B cell (primary cell): ENCODE measurements at regions not wholly inside any gene's neighbourhood (a gene's known extent, or its start where the extent isn't known, plus 50 kb on each side); places are given as distances from the start of the nearest gene placed in this dataset.

Source experiments
- ATAC-seq: fragments of 200-7000 bp; cut with Tn5 transposase; one replicate; pipeline ENCODE4 v1.10.0; 2021; ENCODE audit warnings: low read depth, mild to moderate bottlenecking, moderate number of reproducible peaks, moderate library complexity
- CTCF ChIA-PET: fragments of 350-600 bp; sonication (Branson Sonifier 250); formaldehyde crosslinking; loops from one replicate; lab custom pipeline; 2021; ENCODE audit warnings: antibody characterized with exemption, inconsistent platforms; lab: Charles Lee
- POLR2A ChIA-PET: fragments of 350-600 bp; sonication (Branson Sonifier 250); formaldehyde crosslinking; loops from one replicate; lab custom pipeline; 2021; ENCODE audit warnings: antibody characterized with exemption; lab: Charles Lee
- DNase-seq: peaks from one replicate; pipeline ENCODE4 v3.0.0; 2013
- H2AFZ ChIP-seq: 2 replicates; pipeline ENCODE4 v1.6.1; 2012; ENCODE audit warnings: mild to moderate bottlenecking, low read depth, low read length; ENCODE audit not compliant: insufficient read depth, poor library complexity, severe bottlenecking
- H3K27ac ChIP-seq, 2 donors: 1 replicate in 1 of 2; 2 replicates in 1 of 2; pipeline ENCODE4 v1.5.1; 2012 to 2013; ENCODE audit warnings: low read length in 2 of 2, mild to moderate bottlenecking in 2 of 2, moderate library complexity in 1 of 2
- H3K27me3 ChIP-seq, 4 experiments: fragments of 200-600 bp in 1 of 4; sonication (generic) in 1 of 4; replicated peaks in 1 of 4; 1 replicate in 2 of 4; 2 replicates in 2 of 4; pipeline versions ENCODE4 v1.6.1 to v1.7.0; 2013 to 2016; ENCODE audit warnings: low read length in 3 of 4, mild to moderate bottlenecking in 2 of 4, mixed read lengths in 1 of 4, moderate library complexity in 1 of 4; ENCODE audit not compliant: insufficient read depth in 4 of 4, control insufficient read depth in 3 of 4; ENCODE audit errors: control extremely low read depth in 1 of 4
- H3K36me3 ChIP-seq, 2 experiments: replicated peaks in 1 of 2; 1 replicate in 1 of 2; 2 replicates in 1 of 2; pipeline versions ENCODE4 v1.6.1 to v1.7.1; 2013; ENCODE audit warnings: low read length in 1 of 2; ENCODE audit not compliant: insufficient read depth in 2 of 2, control insufficient read depth in 1 of 2; ENCODE audit errors: control extremely low read depth in 1 of 2, extremely low read depth in 1 of 2
- H3K4me1 ChIP-seq, 2 donors: fragments of 200-600 bp in 1 of 2; sonication (generic) in 1 of 2; 1 replicate in 1 of 2; 2 replicates in 1 of 2; pipeline versions ENCODE4 v1.5.1 to v1.6.1; 2013 to 2017; ENCODE audit warnings: low read length in 2 of 2; ENCODE audit not compliant: control insufficient read depth in 2 of 2, insufficient read depth in 2 of 2
- H3K4me2 ChIP-seq: replicated peaks from 2 replicates; pipeline ENCODE3; 2012; ENCODE audit warnings: mild to moderate bottlenecking, low read depth, low read length; ENCODE audit not compliant: poor library complexity, severe bottlenecking
- H3K4me3 ChIP-seq, 5 experiments: fragments of 200-600 bp in 1 of 5; sonication (generic) in 1 of 5; 1 replicate in 3 of 5; 2 replicates in 2 of 5; pipeline versions ENCODE4 v1.5.1 to v1.7.0; 2011 to 2016; ENCODE audit warnings: low read length in 4 of 5, mild to moderate bottlenecking in 4 of 5, low read depth in 2 of 5, control low read depth in 1 of 5, moderate library complexity in 1 of 5; ENCODE audit not compliant: insufficient read depth in 1 of 5; ENCODE audit errors: control extremely low read depth in 1 of 5, extremely low read depth in 1 of 5
- H3K79me2 ChIP-seq: fragments of 200-600 bp; sonication (generic); one replicate; pipeline ENCODE4 v1.6.0; 2016; ENCODE audit warnings: low read length; ENCODE audit not compliant: control insufficient read depth, insufficient read depth
- H3K9ac ChIP-seq: fragments of 200-600 bp; sonication (generic); 2 replicates; pipeline ENCODE4 v1.6.1; 2017; ENCODE audit warnings: mild to moderate bottlenecking, low read length, moderate library complexity
- H3K9me3 ChIP-seq, 3 donors: one replicate each; pipeline versions ENCODE4 v1.6.1 to v1.7.1; 2013; ENCODE audit warnings: low read length in 2 of 3; ENCODE audit not compliant: control insufficient read depth in 2 of 3, insufficient read depth in 1 of 3; ENCODE audit errors: control extremely low read depth in 1 of 3
- H4K20me1 ChIP-seq: 2 replicates; pipeline ENCODE4 v1.6.0; 2012; ENCODE audit warnings: mild to moderate bottlenecking, low read length; ENCODE audit not compliant: insufficient read depth, control insufficient read depth, poor library complexity, severe bottlenecking
- H3K27ac Mint-ChIP-seq: one replicate; pipeline ENCODE4 v1.8.0; 2021; ENCODE audit warnings: mixed read lengths
- H3K27me3 Mint-ChIP-seq: one replicate; pipeline ENCODE4 v1.8.0; 2021; ENCODE audit warnings: mixed read lengths
- H3K4me1 Mint-ChIP-seq: one replicate; pipeline ENCODE4 v1.8.0; 2021; ENCODE audit warnings: mixed read lengths
- H3K4me3 Mint-ChIP-seq: one replicate; pipeline ENCODE4 v1.8.0; 2021; ENCODE audit warnings: mixed read lengths
- H3K9me3 Mint-ChIP-seq: one replicate; pipeline ENCODE4 v1.8.0; 2022; ENCODE audit warnings: mixed read lengths; ENCODE audit not compliant: insufficient read depth
- EZH2 ChIP-seq: IDR thresholded peaks from 2 replicates; pipeline ENCODE4 v1.6.1; 2012; ENCODE audit warnings: borderline replicate concordance, low read depth, mild to moderate bottlenecking, moderate library complexity, low read length; ENCODE audit not compliant: insufficient read depth, poor library complexity, severe bottlenecking
- WGBS: methylation state at CpG from one replicate; pipeline ENCODE4 v1.1.5; 2013; ENCODE audit warnings: missing lambda C conversion rate; ENCODE audit not compliant: insufficient coverage; 5-methylcytosine and 5-hydroxymethylcytosine counted together
- intact Hi-C: fragments of 100-400 bp; cut with micrococcal nuclease; formaldehyde crosslinking; loops from one replicate; pipeline ENCODE4 v1.10.0; 2022
- TF ChIP-seq, protein P1 (sequence below): fragments of 200-600 bp; IDR thresholded peaks from one replicate; pipeline ENCODE4 v1.8.0; 2022; ENCODE audit warnings: antibody characterized with exemption, mild to moderate bottlenecking

DNA sequence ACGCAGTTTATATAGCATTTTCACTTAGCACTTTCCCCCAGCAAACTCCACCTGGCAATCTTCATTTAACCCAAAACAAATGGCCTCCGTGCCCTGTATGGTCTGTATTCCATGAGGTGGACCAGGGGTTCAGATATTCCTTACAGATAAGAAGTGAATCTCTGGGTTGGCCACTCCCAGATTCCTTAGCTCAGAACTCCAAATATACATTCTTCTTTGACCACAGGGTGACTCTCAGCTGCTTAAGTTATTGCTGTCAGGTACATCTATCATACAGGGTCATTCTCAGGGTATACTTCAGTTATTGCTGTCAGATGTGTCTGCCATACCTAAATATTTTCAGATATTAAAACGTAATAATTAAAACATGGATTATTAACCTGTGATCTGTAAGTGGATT is 229.8 kb downstream of the TBL1XR1 start:
- no peak for DNase-seq
- Mint-ChIP-seq H3K4me3 (no peak overlapping the region), H3K27me3 (no peaks in the 10 kb centered on the region), H3K9me3 (no peaks in the 10 kb centered on the region), H3K27ac (no peak overlapping the region), H3K4me1 (peaks cover 9% of the 10 kb centered on the region)
- no CpG with 5 or more reads among the region's 3 CpGs for WGBS
- ChIA-PET CTCF (no interaction called here), POLR2A (no interaction called here)
- Histone ChIP-seq H3K27me3 (no peaks in the 10 kb centered on the region), H3K27ac (no peak overlapping the region), H3K4me1 (no peaks in the 10 kb centered on the region), H4K20me1 (no peaks in the 10 kb centered on the region), H3K9me3 (no peaks in the 10 kb centered on the region), H3K79me2 (no peaks in the 10 kb centered on the region), H3K9ac (no peak overlapping the region), H3K4me2 (no peak overlapping the region), H2AFZ (no peak overlapping the region), H3K36me3 (no peaks in the 10 kb centered on the region), H3K4me3 (no peak overlapping the region)
- TF ChIP-seq EZH2, result no peak
- TF ChIP-seq, protein P1, sequence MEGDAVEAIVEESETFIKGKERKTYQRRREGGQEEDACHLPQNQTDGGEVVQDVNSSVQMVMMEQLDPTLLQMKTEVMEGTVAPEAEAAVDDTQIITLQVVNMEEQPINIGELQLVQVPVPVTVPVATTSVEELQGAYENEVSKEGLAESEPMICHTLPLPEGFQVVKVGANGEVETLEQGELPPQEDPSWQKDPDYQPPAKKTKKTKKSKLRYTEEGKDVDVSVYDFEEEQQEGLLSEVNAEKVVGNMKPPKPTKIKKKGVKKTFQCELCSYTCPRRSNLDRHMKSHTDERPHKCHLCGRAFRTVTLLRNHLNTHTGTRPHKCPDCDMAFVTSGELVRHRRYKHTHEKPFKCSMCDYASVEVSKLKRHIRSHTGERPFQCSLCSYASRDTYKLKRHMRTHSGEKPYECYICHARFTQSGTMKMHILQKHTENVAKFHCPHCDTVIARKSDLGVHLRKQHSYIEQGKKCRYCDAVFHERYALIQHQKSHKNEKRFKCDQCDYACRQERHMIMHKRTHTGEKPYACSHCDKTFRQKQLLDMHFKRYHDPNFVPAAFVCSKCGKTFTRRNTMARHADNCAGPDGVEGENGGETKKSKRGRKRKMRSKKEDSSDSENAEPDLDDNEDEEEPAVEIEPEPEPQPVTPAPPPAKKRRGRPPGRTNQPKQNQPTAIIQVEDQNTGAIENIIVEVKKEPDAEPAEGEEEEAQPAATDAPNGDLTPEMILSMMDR, result no peak
- no peak for ATAC-seq
- intact Hi-C loops, result no loop called here

DNA sequence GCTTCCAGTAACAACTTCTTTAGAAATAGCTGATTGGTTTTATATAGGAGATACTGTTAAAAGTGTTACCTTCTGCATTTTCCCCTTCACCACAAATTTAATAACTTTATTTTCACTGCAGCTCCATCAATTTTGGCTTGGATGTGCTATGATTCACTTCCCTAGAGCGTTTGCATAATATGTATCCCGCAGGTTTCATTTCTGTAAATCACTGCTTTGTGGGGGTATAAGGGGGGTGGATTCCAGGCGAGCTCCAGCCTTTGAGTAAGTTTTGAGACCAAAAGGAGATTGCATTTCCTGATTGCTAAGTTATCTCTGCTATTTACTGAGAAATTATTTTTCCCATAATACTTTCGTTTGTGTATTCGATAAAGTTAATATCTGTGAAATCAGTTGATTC is 232.6 kb downstream of the TBL1XR1 start:
- Mint-ChIP-seq H3K4me3 (no peak overlapping the region), H3K27ac (no peak overlapping the region), H3K27me3 (peaks cover 3% of the 10 kb centered on the region), H3K4me1 (peaks cover 9% of the 10 kb centered on the region), H3K9me3 (no peaks in the 10 kb centered on the region)
- POLR2A ChIA-PET, result no interaction called here
- no CpG with 5 or more reads among the region's 5 CpGs for WGBS
- Histone ChIP-seq H3K27ac (no peak overlapping the region), H3K9me3 (no peaks in the 10 kb centered on the region), H3K27me3 (peaks cover 0 to 7% (median 0%) of the 10 kb centered on the region in 4 experiments), H4K20me1 (no peaks in the 10 kb centered on the region), H3K36me3 (no peaks in the 10 kb centered on the region), H3K4me2 (no peak overlapping the region), H3K79me2 (no peaks in the 10 kb centered on the region), H2AFZ (no peak overlapping the region), H3K4me1 (no peaks in the 10 kb centered on the region), H3K9ac (no peak overlapping the region), H3K4me3 (no peak overlapping the region)
- CTCF ChIA-PET, result no interaction called here
- ATAC-seq, result no peak
- DNase-seq, result no peak
- TF ChIP-seq, protein P1, result no peak
- no peak for TF ChIP-seq EZH2
- intact Hi-C loops, result no loop called here
